ENCODE measurements at regions not wholly inside any gene's neighbourhood (a gene's known extent, or its start where the extent isn't known, plus 50 kb on each side); places are given as distances from the start of the nearest gene placed in this dataset.

- TF ChIP-seq CTCF (IDR thresholded peaks at IDR 0.05) = no peak
- no peak for TF ChIP-seq POLR2A (IDR thresholded peaks at IDR 0.05)
These were observed 798.0 kb upstream of the RAB6C start for GRCh38 chr2:129181433-129181832.

Data from testis (tissue), 2 donors.